ENCODE measurements at regions not wholly inside any gene's neighbourhood (a gene's known extent, or its start where the extent isn't known, plus 50 kb on each side); places are given as distances from the start of the nearest gene placed in this dataset.
"Not testable (repeated sequence)": the region's sequence is repeated elsewhere in the genome, so short reads cannot be mapped to it uniquely, and the experiment has no call there.

DNA sequence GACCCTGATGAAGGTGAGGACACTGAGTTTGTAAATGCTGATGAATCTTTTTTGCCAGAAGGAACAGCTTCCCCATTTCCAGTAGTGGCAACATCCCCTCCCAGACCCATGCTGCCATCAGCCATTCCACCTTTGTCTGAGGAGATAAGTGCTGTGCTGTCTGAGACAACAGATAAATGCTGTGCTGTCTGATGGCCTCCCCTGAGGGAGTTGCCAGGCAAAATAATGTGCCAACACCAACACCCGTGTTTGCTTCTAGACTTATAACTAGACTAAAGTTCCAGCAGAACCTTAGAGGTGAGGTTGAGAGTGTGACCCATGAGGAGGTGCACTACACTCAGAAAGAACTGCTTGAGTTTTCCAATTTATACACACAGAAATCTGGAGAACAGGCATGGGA is 349.5 kb downstream of the C12orf75 start:
- Histone ChIP-seq H3K27me3 (ENCODE audit: control insufficient read depth, insufficient read depth, low read length) (no peaks in the 10 kb centered on the region), H3K4me1 (no peaks in the 10 kb centered on the region), H3K9me3 (ENCODE audit: control insufficient read depth, low read length) (no peaks in the 10 kb centered on the region), H3K27ac (no peak overlapping the region), H3K4me2 (ENCODE audit: low read length) (no peak overlapping the region), H3K9ac (no peak overlapping the region), H2AFZ (no peak overlapping the region), H3K4me3 (ENCODE audit: low read depth, low read length) (no peak overlapping the region), H3K36me3 (ENCODE audit: control insufficient read depth, insufficient read depth, low read length) (no peaks in the 10 kb centered on the region), H3K79me2 (no peaks in the 10 kb centered on the region)
- TF ChIP-seq, protein P1, sequence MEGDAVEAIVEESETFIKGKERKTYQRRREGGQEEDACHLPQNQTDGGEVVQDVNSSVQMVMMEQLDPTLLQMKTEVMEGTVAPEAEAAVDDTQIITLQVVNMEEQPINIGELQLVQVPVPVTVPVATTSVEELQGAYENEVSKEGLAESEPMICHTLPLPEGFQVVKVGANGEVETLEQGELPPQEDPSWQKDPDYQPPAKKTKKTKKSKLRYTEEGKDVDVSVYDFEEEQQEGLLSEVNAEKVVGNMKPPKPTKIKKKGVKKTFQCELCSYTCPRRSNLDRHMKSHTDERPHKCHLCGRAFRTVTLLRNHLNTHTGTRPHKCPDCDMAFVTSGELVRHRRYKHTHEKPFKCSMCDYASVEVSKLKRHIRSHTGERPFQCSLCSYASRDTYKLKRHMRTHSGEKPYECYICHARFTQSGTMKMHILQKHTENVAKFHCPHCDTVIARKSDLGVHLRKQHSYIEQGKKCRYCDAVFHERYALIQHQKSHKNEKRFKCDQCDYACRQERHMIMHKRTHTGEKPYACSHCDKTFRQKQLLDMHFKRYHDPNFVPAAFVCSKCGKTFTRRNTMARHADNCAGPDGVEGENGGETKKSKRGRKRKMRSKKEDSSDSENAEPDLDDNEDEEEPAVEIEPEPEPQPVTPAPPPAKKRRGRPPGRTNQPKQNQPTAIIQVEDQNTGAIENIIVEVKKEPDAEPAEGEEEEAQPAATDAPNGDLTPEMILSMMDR (IDR thresholded peaks at IDR 0.05): no peak

DNA sequence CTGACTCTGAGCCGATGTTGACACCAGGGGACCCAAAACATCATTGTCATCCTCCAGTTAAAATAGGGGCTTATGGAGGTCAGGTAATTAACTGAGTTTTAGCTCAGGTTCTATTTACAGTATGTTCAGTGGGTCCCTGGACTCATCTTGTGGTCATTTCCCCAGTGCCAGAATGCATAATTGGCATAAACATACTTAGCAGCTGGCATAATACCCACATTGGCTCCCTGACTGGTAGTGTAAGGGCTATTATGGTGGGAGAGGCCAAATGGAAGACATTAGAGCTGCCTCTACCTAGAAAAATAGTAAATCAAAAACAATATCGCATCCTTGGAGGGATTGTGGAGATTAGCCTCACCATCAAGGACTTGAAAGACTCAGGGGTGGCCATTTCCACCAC is 350.9 kb downstream of the C12orf75 start:
- Histone ChIP-seq H3K27me3 (ENCODE audit: control insufficient read depth, insufficient read depth, low read length) (no peaks in the 10 kb centered on the region), H3K9me3 (ENCODE audit: control insufficient read depth, low read length) (no peaks in the 10 kb centered on the region), H2AFZ (no peak overlapping the region), H3K4me1 (no peaks in the 10 kb centered on the region), H3K79me2 (no peaks in the 10 kb centered on the region), H3K27ac (no peak overlapping the region), H3K9ac (no peak overlapping the region), H3K4me2 (ENCODE audit: low read length) (no peak overlapping the region), H3K4me3 (ENCODE audit: low read depth, low read length) (no peak overlapping the region), H3K36me3 (ENCODE audit: control insufficient read depth, insufficient read depth, low read length) (no peaks in the 10 kb centered on the region)
- TF ChIP-seq, protein P1 (IDR thresholded peaks at IDR 0.05): no peak

DNA sequence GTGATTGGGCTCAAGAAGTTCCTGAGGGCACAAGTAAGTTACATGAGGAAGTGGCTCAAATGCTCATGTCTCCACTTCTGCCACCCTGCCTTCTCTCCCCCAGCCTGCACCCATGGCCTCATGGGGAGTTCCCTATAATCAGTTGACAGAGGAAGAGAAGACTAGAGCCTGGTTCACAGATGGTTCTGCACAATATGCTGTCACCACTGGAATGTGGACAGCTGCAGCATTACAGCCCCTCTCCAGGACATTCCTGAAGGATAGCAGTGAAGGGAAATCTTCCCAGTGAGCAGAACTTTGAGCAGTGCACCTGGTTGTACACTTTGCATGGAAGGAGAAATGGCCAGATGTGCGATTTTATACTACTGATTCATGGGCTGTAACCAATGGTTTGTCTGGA is 352.3 kb downstream of the C12orf75 start:
- H3K9me3 ChIP-seq (ENCODE audit: control insufficient read depth, low read length); H3K79me2 ChIP-seq; H3K9ac ChIP-seq; H2AFZ ChIP-seq; H3K4me2 ChIP-seq (ENCODE audit: low read length); H3K4me3 ChIP-seq (ENCODE audit: low read depth, low read length); H3K4me1 ChIP-seq; H3K27me3 ChIP-seq (ENCODE audit: control insufficient read depth, insufficient read depth, low read length); H3K27ac ChIP-seq; H3K36me3 ChIP-seq (ENCODE audit: control insufficient read depth, insufficient read depth, low read length): not testable (repeated sequence)

DNA sequence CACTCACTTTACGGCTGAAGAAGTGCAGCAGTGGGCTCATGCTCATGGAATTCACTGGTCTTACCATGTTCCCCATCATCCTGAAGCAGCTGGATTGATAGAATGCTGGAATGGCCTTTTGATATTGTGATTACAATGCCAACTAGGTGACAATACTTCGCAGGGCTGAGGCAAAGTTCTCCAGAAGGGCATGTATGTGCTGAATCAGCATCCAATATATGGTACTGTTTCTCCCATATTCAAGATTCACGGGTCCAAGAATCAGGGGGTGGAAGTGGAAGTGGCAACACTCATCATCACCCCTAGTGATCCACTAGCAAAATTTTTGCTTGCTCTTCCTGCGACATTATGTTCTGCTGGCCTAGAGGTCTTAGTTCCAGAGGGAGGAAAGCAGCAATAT is 353.3 kb downstream of the C12orf75 start:
- not testable (repeated sequence) for H3K27me3 ChIP-seq (ENCODE audit: control insufficient read depth, insufficient read depth, low read length); H3K4me1 ChIP-seq; H3K4me2 ChIP-seq (ENCODE audit: low read length); H3K9ac ChIP-seq; H3K36me3 ChIP-seq (ENCODE audit: control insufficient read depth, insufficient read depth, low read length); H3K27ac ChIP-seq; H3K9me3 ChIP-seq (ENCODE audit: control insufficient read depth, low read length); H3K4me3 ChIP-seq (ENCODE audit: low read depth, low read length); H3K79me2 ChIP-seq; H2AFZ ChIP-seq

DNA sequence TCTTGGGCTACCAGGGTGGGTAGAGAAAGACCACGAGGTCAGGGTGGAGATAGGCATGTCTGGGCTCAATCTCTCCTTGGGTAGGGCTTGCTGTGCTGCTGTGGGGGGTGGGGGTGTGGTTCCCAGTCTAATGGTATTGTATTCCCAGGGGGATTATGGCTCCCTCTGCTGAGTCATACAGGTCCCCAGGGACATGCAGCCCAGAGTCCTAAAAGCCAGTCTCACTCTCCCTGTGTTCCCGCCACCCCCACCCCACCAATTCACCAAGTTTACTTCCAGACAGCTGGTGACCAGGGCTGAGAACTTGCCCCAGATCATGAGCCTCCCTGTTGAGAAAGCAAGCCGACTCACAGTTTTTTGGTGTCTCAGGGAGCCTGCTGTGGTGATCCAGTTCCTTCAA is 367.6 kb downstream of the C12orf75 start:
- no peak overlapping the region for H3K4me2 ChIP-seq (ENCODE audit: low read length)
- no peaks in the 10 kb centered on the region for H3K36me3 ChIP-seq (ENCODE audit: control insufficient read depth, insufficient read depth, low read length)
- TF ChIP-seq, protein P1 (IDR thresholded peaks at IDR 0.05): no peak
- no peak overlapping the region for H2AFZ ChIP-seq
- no peak overlapping the region for H3K27ac ChIP-seq
- no peaks in the 10 kb centered on the region for H3K9me3 ChIP-seq (ENCODE audit: control insufficient read depth, low read length)
- no peak overlapping the region for H3K9ac ChIP-seq
- H3K4me1 ChIP-seq: no peaks in the 10 kb centered on the region
- no peaks in the 10 kb centered on the region for H3K27me3 ChIP-seq (ENCODE audit: control insufficient read depth, insufficient read depth, low read length)
- no peaks in the 10 kb centered on the region for H3K79me2 ChIP-seq
- H3K4me3 ChIP-seq (ENCODE audit: low read depth, low read length): no peak overlapping the region

DNA sequence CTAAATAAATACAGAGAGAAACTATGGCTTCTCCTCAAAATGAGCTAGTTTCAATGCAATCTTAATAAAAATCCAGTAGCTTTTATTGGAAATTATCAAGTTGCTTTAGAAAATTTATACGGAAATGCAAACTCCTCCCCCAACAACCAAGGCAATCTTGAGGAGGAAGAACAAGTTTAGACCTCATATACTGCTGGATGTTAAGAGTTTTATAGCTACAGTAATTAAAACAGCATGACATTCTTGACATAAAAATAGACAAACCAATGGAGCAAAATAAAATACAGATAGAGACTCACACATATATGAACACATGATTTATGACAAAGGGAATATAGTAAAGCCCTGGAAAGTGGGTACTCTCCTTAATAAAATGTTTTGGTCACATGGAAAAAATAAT is 368.7 kb downstream of the C12orf75 start:
- Histone ChIP-seq H3K79me2 (no peaks in the 10 kb centered on the region), H3K9me3 (ENCODE audit: control insufficient read depth, low read length) (no peaks in the 10 kb centered on the region), H3K9ac (no peak overlapping the region), H3K36me3 (ENCODE audit: control insufficient read depth, insufficient read depth, low read length) (no peaks in the 10 kb centered on the region), H3K4me3 (ENCODE audit: low read depth, low read length) (no peak overlapping the region), H3K4me1 (no peaks in the 10 kb centered on the region), H3K4me2 (ENCODE audit: low read length) (no peak overlapping the region), H3K27me3 (ENCODE audit: control insufficient read depth, insufficient read depth, low read length) (no peaks in the 10 kb centered on the region), H3K27ac (no peak overlapping the region), H2AFZ (no peak overlapping the region)
- TF ChIP-seq, protein P1 (IDR thresholded peaks at IDR 0.05): no peak
